Astrocyte (in vitro differentiated cells and primary cell): ENCODE measurements at regions not wholly inside any gene's neighbourhood (a gene's known extent, or its start where the extent isn't known, plus 50 kb on each side); places are given as distances from the start of the nearest gene placed in this dataset.
"Not testable (repeated sequence)": the region's sequence is repeated elsewhere in the genome, so short reads cannot be mapped to it uniquely, and the experiment has no call there.

Experiments
- DNase-seq: peaks from one replicate; pipeline ENCODE4 v3.0.0-alpha.2; 2010; ENCODE audit warnings: low read depth
- FAIRE-seq: peaks from 2 replicates; lab custom pipeline; 2011; peaks lifted over from hg19 to GRCh38; lab: Jason Lieb, UNC
- H2AFZ ChIP-seq: 2 replicates; pipeline ENCODE4 v1.6.0; 2012; ENCODE audit warnings: low read depth, low read length, inconsistent platforms
- H3K27ac ChIP-seq: 2 replicates; pipeline ENCODE4 v1.5.1; 2011; ENCODE audit warnings: low read depth, low read length, inconsistent platforms
- H3K27me3 ChIP-seq: 2 replicates; pipeline ENCODE4 v1.6.0; 2011; ENCODE audit warnings: low read length, inconsistent platforms; ENCODE audit not compliant: insufficient read depth
- H3K36me3 ChIP-seq: 2 replicates; pipeline ENCODE4 v1.5.1; 2011; ENCODE audit warnings: low read length, inconsistent platforms; ENCODE audit not compliant: insufficient read depth
- H3K4me1 ChIP-seq: 2 replicates; pipeline ENCODE4 v1.5.1; 2011; ENCODE audit warnings: low read length, inconsistent platforms; ENCODE audit not compliant: insufficient read depth
- H3K4me2 ChIP-seq: 2 replicates; pipeline ENCODE4 v1.6.0; 2012; ENCODE audit warnings: low read length, inconsistent platforms
- H3K4me3 ChIP-seq: 2 replicates; pipeline ENCODE4 v1.5.1; 2011; ENCODE audit warnings: low read depth, mild to moderate bottlenecking, low read length, inconsistent platforms; ENCODE audit not compliant: insufficient read depth
- H3K79me2 ChIP-seq: 2 replicates; pipeline ENCODE4 v1.6.0; 2012; ENCODE audit warnings: mild to moderate bottlenecking, low read length, inconsistent platforms; ENCODE audit not compliant: insufficient read depth
- H3K9ac ChIP-seq: 2 replicates; pipeline ENCODE4 v1.6.0; 2012; ENCODE audit warnings: mild to moderate bottlenecking, low read length, inconsistent platforms
- H3K9me3 ChIP-seq: 2 replicates; pipeline ENCODE4 v1.5.1; 2012; ENCODE audit warnings: low read depth, mild to moderate bottlenecking, low read length, inconsistent platforms; ENCODE audit not compliant: insufficient read depth
- H4K20me1 ChIP-seq: 2 replicates; pipeline ENCODE4 v1.6.0; 2012; ENCODE audit warnings: low read length, inconsistent platforms; ENCODE audit not compliant: insufficient read depth
- H3K27ac Mint-ChIP-seq: one replicate; pipeline ENCODE4 v1.8.0; 2021; ENCODE audit warnings: mild to moderate bottlenecking, mixed read lengths; ENCODE audit not compliant: unreplicated experiment
- H3K27me3 Mint-ChIP-seq: one replicate; pipeline ENCODE4 v1.8.0; 2021; ENCODE audit warnings: low read depth, mixed read lengths; ENCODE audit not compliant: unreplicated experiment
- H3K36me3 Mint-ChIP-seq: one replicate; pipeline ENCODE4 v1.8.0; 2021; ENCODE audit warnings: low read depth, mixed read lengths; ENCODE audit not compliant: unreplicated experiment
- H3K4me1 Mint-ChIP-seq: one replicate; pipeline ENCODE4 v1.8.0; 2021; ENCODE audit warnings: low read depth, mixed read lengths; ENCODE audit not compliant: unreplicated experiment
- H3K4me3 Mint-ChIP-seq: one replicate; pipeline ENCODE4 v1.8.0; 2021; ENCODE audit warnings: mild to moderate bottlenecking, moderate library complexity, mixed read lengths; ENCODE audit not compliant: unreplicated experiment
- H3K9me3 Mint-ChIP-seq: one replicate; pipeline ENCODE4 v1.8.0; 2021; ENCODE audit warnings: mild to moderate bottlenecking, mixed read lengths; ENCODE audit not compliant: unreplicated experiment

GRCh38 chr12:9481289-9481688, 126.4 kb downstream of the KLRB1 start:
- not testable (repeated sequence) for H3K4me3 ChIP-seq, H3K9ac ChIP-seq, H3K4me2 ChIP-seq, H3K27me3 Mint-ChIP-seq, H3K9me3 Mint-ChIP-seq, H3K79me2 ChIP-seq, H3K9me3 ChIP-seq, H2AFZ ChIP-seq, H4K20me1 ChIP-seq, H3K36me3 ChIP-seq, H3K4me3 Mint-ChIP-seq, H3K36me3 Mint-ChIP-seq, H3K27ac ChIP-seq, H3K27ac Mint-ChIP-seq, DNase-seq, H3K4me1 ChIP-seq, H3K27me3 ChIP-seq, FAIRE-seq, H3K4me1 Mint-ChIP-seq

- not testable (repeated sequence) for H3K27ac Mint-ChIP-seq, H3K36me3 ChIP-seq, DNase-seq, H3K9me3 ChIP-seq, H3K4me2 ChIP-seq, H3K27me3 ChIP-seq, H3K27me3 Mint-ChIP-seq, H3K36me3 Mint-ChIP-seq, H3K27ac ChIP-seq, H3K9ac ChIP-seq, H2AFZ ChIP-seq, H3K9me3 Mint-ChIP-seq, H3K4me3 Mint-ChIP-seq, H4K20me1 ChIP-seq, H3K4me3 ChIP-seq, FAIRE-seq, H3K79me2 ChIP-seq, H3K4me1 ChIP-seq, H3K4me1 Mint-ChIP-seq
These were observed 133.5 kb downstream of the KLRB1 start for GRCh38 chr12:9474197-9474596.

GRCh38 chr12:9473638-9474037, 134.1 kb downstream of the KLRB1 start:
- not testable (repeated sequence) for H3K4me1 ChIP-seq, H3K79me2 ChIP-seq, H4K20me1 ChIP-seq, H3K9me3 Mint-ChIP-seq, H3K4me1 Mint-ChIP-seq, H3K27ac Mint-ChIP-seq, DNase-seq, H2AFZ ChIP-seq, H3K9ac ChIP-seq, H3K27me3 Mint-ChIP-seq, FAIRE-seq, H3K4me3 ChIP-seq, H3K4me2 ChIP-seq, H3K27ac ChIP-seq, H3K9me3 ChIP-seq, H3K36me3 Mint-ChIP-seq, H3K4me3 Mint-ChIP-seq, H3K27me3 ChIP-seq, H3K36me3 ChIP-seq

- not testable (repeated sequence) for H3K4me1 ChIP-seq, H3K4me3 Mint-ChIP-seq, H4K20me1 ChIP-seq, H3K27ac Mint-ChIP-seq, FAIRE-seq, H3K36me3 ChIP-seq, H3K4me2 ChIP-seq, H3K36me3 Mint-ChIP-seq, H3K9me3 ChIP-seq, H3K27me3 Mint-ChIP-seq, H3K4me3 ChIP-seq, H3K9me3 Mint-ChIP-seq, H3K4me1 Mint-ChIP-seq, H3K79me2 ChIP-seq, H3K27ac ChIP-seq, H2AFZ ChIP-seq, H3K27me3 ChIP-seq, H3K9ac ChIP-seq, DNase-seq
These were observed 136.2 kb downstream of the KLRB1 start for GRCh38 chr12:9471501-9471900.

GRCh38 chr12:9470367-9470766, 137.3 kb downstream of the KLRB1 start:
- H3K4me1 ChIP-seq, H3K9me3 ChIP-seq, H3K27me3 Mint-ChIP-seq, H3K4me1 Mint-ChIP-seq, H2AFZ ChIP-seq, H3K79me2 ChIP-seq, H3K27ac Mint-ChIP-seq, H3K36me3 ChIP-seq, H3K36me3 Mint-ChIP-seq, H3K9ac ChIP-seq, FAIRE-seq, DNase-seq, H4K20me1 ChIP-seq, H3K4me2 ChIP-seq, H3K27ac ChIP-seq, H3K4me3 ChIP-seq, H3K27me3 ChIP-seq, H3K4me3 Mint-ChIP-seq, H3K9me3 Mint-ChIP-seq: not testable (repeated sequence)

- H3K4me2 ChIP-seq, H3K27me3 ChIP-seq, H3K9me3 Mint-ChIP-seq, H3K4me3 Mint-ChIP-seq, H3K27me3 Mint-ChIP-seq, DNase-seq, H3K79me2 ChIP-seq, H3K27ac Mint-ChIP-seq, H3K9me3 ChIP-seq, H3K9ac ChIP-seq, H3K36me3 Mint-ChIP-seq, H3K4me3 ChIP-seq, H2AFZ ChIP-seq, H3K4me1 Mint-ChIP-seq, H3K36me3 ChIP-seq, H3K27ac ChIP-seq, FAIRE-seq, H3K4me1 ChIP-seq, H4K20me1 ChIP-seq: not testable (repeated sequence)
These were observed 137.8 kb downstream of the KLRB1 start for GRCh38 chr12:9469956-9470355.
